Thymus (tissue), 11 donors: ENCODE measurements at regions not wholly inside any gene's neighbourhood (a gene's known extent, or its start where the extent isn't known, plus 50 kb on each side); places are given as distances from the start of the nearest gene placed in this dataset.
"Not testable (repeated sequence)": the region's sequence is repeated elsewhere in the genome, so short reads cannot be mapped to it uniquely, and the experiment has no call there.

Experiments
- DNase-seq, 9 donors: peaks; one replicate each; pipeline ENCODE4 v3.0.0-alpha.2; 2013; ENCODE audit warnings: low spot score in 9 of 9, low read depth in 6 of 9, missing footprints in 1 of 9
- H3K27ac ChIP-seq, 2 donors: one replicate each; pipeline ENCODE4 v1.5.1; 2013; ENCODE audit warnings: control low read depth in 1 of 2, low read depth in 1 of 2, low read length in 1 of 2, mild to moderate bottlenecking in 1 of 2, moderate library complexity in 1 of 2
- H3K27me3 ChIP-seq, 2 donors: one replicate each; pipeline ENCODE4 v1.5.1; 2013; ENCODE audit warnings: low read length in 1 of 2; ENCODE audit not compliant: control insufficient read depth in 2 of 2, insufficient read depth in 1 of 2
- H3K36me3 ChIP-seq, 2 donors: one replicate each; pipeline ENCODE4 v1.5.1; 2013; ENCODE audit warnings: low read length in 1 of 2, mild to moderate bottlenecking in 1 of 2, moderate library complexity in 1 of 2; ENCODE audit not compliant: control insufficient read depth in 2 of 2, insufficient read depth in 2 of 2
- H3K4me1 ChIP-seq, 2 donors: one replicate each; pipeline ENCODE4 v1.5.1; 2013; ENCODE audit warnings: low read length in 2 of 2; ENCODE audit not compliant: control insufficient read depth in 2 of 2, insufficient read depth in 2 of 2
- H3K4me3 ChIP-seq, 2 donors: one replicate each; pipeline ENCODE4 v1.5.1; 2013; ENCODE audit warnings: low read length in 2 of 2, control low read depth in 1 of 2, mild to moderate bottlenecking in 1 of 2
- H3K9me3 ChIP-seq, 2 donors: one replicate each; pipeline ENCODE4 v1.5.1; 2013; ENCODE audit warnings: low read length in 1 of 2, mild to moderate bottlenecking in 1 of 2; ENCODE audit not compliant: control insufficient read depth in 2 of 2, insufficient read depth in 1 of 2
- WGBS: extraction: QIAGEN DNeasy Blood & Tissue Kit; methylation state at CpG from one replicate; pipeline ENCODE4 v1.1.7; 2013; 5-methylcytosine and 5-hydroxymethylcytosine counted together
- donor health status: healthy.

- WGBS: 96% methylated on average over 17 of the region's 17 CpGs
- DNase-seq, H3K9me3 ChIP-seq, H3K4me1 ChIP-seq, H3K27me3 ChIP-seq, H3K36me3 ChIP-seq, H3K4me3 ChIP-seq, H3K27ac ChIP-seq: not testable (repeated sequence)
Measured at GRCh38 chr12:39699079-39699478, 79.5 kb upstream of the ABCD2 start.

- H3K9me3 ChIP-seq: no peaks in the 10 kb centered on the region
- H3K27me3 ChIP-seq: no peaks in the 10 kb centered on the region
- DNase-seq: no peak
- no peak overlapping the region for H3K4me3 ChIP-seq
- H3K27ac ChIP-seq: no peak overlapping the region
- H3K36me3 ChIP-seq: no peaks in the 10 kb centered on the region
- 92% methylated on average over 4 of the region's 4 CpGs for WGBS
- H3K4me1 ChIP-seq: no peaks in the 10 kb centered on the region
Measured at GRCh38 chr12:39697108-39697507, 77.5 kb upstream of the ABCD2 start.

GRCh38 chr12:39692258-39692853 lies 72.8 kb upstream of the ABCD2 start:
- no peak for DNase-seq
- no peak overlapping the region for H3K27ac ChIP-seq
- WGBS: 84% methylated on average over 1 of the region's 1 CpG

GRCh38 chr12:39685854-39686657 lies 66.5 kb upstream of the ABCD2 start:
- no peak for DNase-seq
- Histone ChIP-seq H3K4me3 (no peak overlapping the region), H3K27me3 (no peaks in the 10 kb centered on the region), H3K9me3 (no peaks in the 10 kb centered on the region), H3K4me1 (no peaks in the 10 kb centered on the region), H3K36me3 (no peaks in the 10 kb centered on the region), H3K27ac (no peak overlapping the region)
- WGBS: 72% methylated on average over 1 of the region's 1 CpG

More at GRCh38 chr12:39692258-39692853, 72.8 kb upstream of the ABCD2 start:
- H3K36me3 ChIP-seq: no peaks in the 10 kb centered on the region
- H3K27me3 ChIP-seq: no peaks in the 10 kb centered on the region
- no peaks in the 10 kb centered on the region for H3K4me1 ChIP-seq
- no peaks in the 10 kb centered on the region for H3K9me3 ChIP-seq
- H3K4me3 ChIP-seq: no peak overlapping the region

- H3K36me3 ChIP-seq: no peaks in the 10 kb centered on the region
- H3K27ac ChIP-seq: no peak overlapping the region
- no peaks in the 10 kb centered on the region for H3K9me3 ChIP-seq
- no peak for DNase-seq
- WGBS: 68% methylated on average over 4 of the region's 4 CpGs
- no peak overlapping the region for H3K4me3 ChIP-seq
- no peaks in the 10 kb centered on the region for H3K27me3 ChIP-seq
- H3K4me1 ChIP-seq: no peaks in the 10 kb centered on the region
Measured at GRCh38 chr12:39682689-39683477, 63.3 kb upstream of the ABCD2 start.

- H3K4me3 ChIP-seq: no peak overlapping the region
- H3K9me3 ChIP-seq: peaks cover 0 to 20% of the 10 kb centered on the region in 2 donors
- no peaks in the 10 kb centered on the region for H3K4me1 ChIP-seq
- 91% methylated on average over 1 of the region's 1 CpG for WGBS
- no peaks in the 10 kb centered on the region for H3K27me3 ChIP-seq
- no peak overlapping the region for H3K27ac ChIP-seq
- no peak for DNase-seq
- no peaks in the 10 kb centered on the region for H3K36me3 ChIP-seq
Measured at GRCh38 chr12:39675263-39675662, 55.7 kb upstream of the ABCD2 start.

- H3K27ac ChIP-seq: no peak overlapping the region
- DNase-seq: no peak
- 93% methylated on average over 1 of the region's 1 CpG for WGBS
- H3K27me3 ChIP-seq: no peaks in the 10 kb centered on the region
- H3K9me3 ChIP-seq: peaks cover 2 to 20% of the 10 kb centered on the region in 2 donors
- H3K4me1 ChIP-seq: no peaks in the 10 kb centered on the region
- H3K4me3 ChIP-seq: no peak overlapping the region
- no peaks in the 10 kb centered on the region for H3K36me3 ChIP-seq
Measured at GRCh38 chr12:39672976-39673375, 53.4 kb upstream of the ABCD2 start.

- no peaks in the 10 kb centered on the region for H3K27me3 ChIP-seq
- H3K9me3 ChIP-seq: peaks cover 2 to 20% of the 10 kb centered on the region in 2 donors
- no peak for DNase-seq
- 96% methylated on average over 5 of the region's 5 CpGs for WGBS
- no peaks in the 10 kb centered on the region for H3K4me1 ChIP-seq
- H3K4me3 ChIP-seq: no peak overlapping the region
- H3K36me3 ChIP-seq: no peaks in the 10 kb centered on the region
- peak overlapping the region in 1 of 2 donors; percentile 18 for H3K27ac ChIP-seq
Measured at GRCh38 chr12:39671898-39672875, 52.6 kb upstream of the ABCD2 start.
